ENCODE measurements at regions not wholly inside any gene's neighbourhood (a gene's known extent, or its start where the extent isn't known, plus 50 kb on each side); places are given as distances from the start of the nearest gene placed in this dataset.

DNA sequence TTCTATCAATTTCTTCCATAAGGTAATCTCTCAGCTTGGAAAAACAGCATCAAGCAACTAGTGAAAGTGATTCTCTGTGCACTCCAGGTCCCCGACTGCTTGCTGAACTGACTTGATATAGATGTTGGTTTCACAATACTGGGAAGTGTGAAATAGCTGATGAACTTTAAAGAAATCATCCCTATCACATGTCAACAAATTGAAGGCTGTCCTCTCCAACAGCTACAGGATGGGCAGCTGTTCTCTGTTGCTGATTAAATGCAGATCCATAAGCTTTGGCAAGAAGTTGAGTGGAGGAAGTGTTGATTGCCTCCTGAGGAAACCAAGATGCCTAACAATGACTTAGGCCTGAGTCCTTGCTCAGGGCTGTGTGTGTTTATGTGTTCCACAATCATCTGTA lies 130.4 kb upstream of the GDF10 start:
- DNase-seq = no peak

- no peak for DNase-seq
Measured at GRCh38 chr10:47173929-47174442, 126.0 kb upstream of the GDF10 start.

GRCh38 chr10:47175181-47176123 lies 124.5 kb upstream of the GDF10 start:
- DNase-seq = no peak

DNA sequence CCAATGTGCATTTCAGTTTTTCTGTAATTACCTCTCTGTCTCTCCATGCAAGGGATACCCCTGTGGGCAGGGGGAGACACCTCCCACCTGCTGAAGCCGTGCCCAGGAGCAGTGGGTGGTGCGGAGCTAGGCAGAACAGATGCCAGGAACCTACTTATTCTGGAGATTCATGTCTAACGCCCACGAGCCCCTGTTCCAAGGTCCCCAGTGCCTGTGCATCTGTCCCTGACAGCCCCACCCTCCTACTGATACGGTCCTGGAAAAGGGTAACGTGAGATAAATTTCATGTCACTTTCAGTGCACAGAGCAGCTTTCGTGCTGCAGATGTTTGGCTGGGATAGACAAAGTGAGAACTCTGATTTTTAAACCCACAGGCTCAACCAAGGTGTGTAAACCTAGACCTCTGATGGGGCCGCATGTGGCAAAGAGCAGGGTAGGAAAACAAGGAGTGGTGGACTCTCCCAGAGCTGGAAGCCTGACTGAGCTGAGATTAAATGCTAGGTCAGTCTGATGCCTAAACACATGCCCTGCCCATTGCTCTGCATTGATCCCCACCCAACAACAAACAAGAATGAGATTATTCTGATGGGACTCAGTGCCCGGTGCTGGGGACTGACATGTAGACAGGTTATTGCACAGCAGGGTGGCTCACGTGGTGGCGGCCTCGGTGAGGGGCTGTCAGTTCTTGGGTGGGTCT lies 123.6 kb upstream of the GDF10 start:
- no peak for DNase-seq

GRCh38 chr10:47176903-47177868 lies 122.8 kb upstream of the GDF10 start:
- DNase-seq = no peak

- no peak for DNase-seq
Measured at GRCh38 chr10:47178537-47179290, 121.3 kb upstream of the GDF10 start.

- DNase-seq = no peak
Measured at GRCh38 chr10:47179291-47179647, 120.7 kb upstream of the GDF10 start.

DNA sequence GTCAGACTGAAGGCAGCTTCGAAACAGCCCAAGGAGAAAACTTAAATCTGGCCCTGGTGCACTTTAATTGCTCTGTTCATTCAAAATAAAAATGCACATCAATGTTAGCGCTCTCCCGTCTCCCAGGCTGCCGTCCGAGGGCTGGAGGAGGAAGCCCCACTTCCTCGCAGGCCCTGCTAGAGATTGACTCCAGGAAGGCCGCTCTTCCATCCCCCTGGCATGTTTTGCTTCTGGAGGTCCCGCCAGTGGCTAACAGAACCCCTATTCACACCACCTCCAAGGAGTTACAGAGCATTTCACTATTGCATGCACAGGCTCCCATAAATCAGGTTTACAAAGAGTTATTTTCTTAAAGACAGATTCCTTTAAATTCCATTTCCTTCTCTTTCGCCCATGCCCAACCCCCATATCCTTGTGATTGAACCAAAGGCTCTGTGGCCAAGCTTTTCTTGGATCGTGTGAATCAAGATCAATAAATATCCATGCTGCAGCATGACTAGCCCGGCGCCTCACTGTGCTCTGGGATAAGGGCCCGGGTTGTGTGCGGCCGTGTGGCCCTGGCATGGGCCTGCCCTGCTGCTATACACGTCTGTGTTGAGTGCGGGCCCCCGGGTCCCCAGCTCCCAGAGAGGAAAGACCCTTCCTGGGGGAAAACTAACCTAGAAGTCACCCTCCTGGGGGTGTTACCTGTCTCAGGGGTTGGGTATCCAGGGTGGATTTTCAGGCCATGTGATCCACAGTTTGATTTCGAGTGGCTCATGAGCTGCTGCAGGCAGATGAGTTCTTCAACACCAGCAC lies 118.7 kb upstream of the GDF10 start:
- no peak for DNase-seq

GRCh38 chr10:47182934-47183703 lies 116.9 kb upstream of the GDF10 start:
- DNase-seq = no peak

GRCh38 chr10:47183704-47184041 lies 116.3 kb upstream of the GDF10 start:
- no peak for DNase-seq

DNA sequence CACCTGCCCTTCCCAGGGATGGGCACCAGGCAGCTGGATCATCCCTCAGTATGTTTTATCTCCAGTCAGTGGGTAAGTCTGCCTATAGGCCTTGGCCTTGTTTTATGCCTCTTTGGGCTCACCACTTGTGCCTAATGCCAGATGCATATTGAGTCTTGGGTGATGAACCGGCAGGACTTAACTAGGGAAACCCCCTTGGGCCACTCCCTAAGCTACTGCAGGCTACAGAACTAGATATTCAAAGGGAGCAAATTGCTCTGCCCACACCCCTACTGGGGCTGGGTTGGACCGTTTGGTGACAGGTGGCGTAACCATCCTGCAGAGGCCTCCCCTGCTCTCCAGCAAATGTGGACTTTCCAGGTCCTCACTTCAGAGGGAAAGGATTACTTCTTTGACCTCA lies 115.7 kb upstream of the GDF10 start:
- DNase-seq = no peak

DNA sequence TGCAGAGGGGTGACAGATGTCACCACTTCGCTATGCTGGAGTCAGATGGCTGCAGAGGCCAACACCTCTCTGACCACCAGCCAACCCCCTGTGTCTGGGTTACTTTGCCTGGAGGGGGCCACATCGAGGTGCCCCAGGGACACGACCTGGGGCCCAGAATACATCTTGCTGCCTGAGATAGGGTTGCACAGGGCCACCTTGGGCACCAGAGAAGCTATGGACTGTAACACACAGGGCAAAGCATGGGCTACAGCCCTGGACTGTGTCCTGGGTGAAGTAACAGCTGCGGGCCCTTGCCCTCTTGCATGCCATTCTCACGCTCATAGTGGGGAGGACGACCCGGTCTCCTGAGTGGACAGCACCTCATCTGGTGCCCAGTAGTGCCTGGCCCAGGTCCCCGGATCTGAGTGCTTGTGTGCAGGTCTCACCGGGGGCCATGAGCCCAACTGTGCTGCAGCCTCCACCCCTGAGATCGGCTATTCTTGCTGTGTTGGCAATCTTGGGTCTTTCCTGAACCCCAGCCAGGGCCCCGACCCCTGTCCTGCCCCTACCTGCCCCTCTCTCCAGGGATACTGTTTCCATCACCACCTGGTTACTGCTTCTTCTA lies 115.2 kb upstream of the GDF10 start:
- DNase-seq = no peak

DNA sequence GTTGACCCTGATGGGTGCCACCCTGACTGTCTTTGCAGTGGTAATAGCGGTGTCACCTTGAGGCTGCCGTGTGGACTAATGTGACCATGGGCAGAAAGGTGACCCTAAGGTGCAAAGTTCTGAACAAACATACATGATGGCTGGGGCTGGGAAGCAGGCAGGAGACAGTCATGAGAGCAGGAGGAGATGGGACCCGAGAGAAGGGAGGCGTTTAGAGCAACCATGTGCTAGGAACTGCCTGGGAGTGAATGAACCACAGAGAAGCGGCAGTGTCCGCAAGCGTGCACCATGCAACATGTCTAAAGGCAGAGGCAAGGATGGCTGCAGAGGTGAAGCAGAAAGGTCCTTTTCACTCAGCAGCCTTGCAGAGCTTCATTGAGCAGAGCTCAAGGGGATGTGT lies 113.1 kb upstream of the GDF10 start:
- no peak for DNase-seq

DNA sequence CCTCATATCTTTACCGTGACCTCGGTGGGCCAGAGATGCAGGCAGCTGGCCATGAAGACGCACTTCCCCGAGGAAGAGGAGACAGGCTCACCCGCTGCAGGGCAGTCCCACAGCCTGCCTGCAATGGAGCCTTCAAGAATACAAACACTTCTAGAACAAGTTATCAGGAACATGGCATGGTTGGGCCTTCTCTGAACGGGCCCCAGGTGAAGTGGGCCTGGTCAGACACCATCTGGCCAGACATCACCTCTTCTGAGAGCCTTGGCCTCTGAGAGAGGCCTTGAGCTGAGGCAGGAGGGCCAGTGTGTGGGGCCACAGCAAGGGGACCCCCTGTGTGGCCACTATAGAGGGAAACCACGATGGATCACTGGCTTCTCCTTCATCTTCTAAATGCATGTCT lies 112.4 kb upstream of the GDF10 start:
- no peak for DNase-seq

DNA sequence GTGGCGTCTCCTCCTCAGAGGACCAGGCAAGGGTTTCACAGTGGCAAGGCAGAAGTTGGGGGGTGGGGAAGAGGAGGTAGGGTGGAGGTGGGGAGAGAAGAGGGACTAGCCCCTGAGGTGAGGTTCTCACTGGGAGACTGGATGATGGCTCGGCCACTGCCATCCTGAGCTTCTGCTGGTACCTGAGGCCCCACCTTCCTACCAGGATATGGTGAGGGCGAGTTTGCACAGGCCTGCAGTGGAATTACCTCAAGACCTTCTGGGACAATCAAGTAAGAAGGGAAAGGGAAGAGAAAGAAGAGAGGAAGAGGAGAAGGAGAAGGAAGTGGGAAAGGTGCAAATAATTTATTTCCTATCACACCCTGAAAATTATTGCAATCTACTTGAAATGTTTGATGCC lies 111.8 kb upstream of the GDF10 start:
- DNase-seq = no peak

DNA sequence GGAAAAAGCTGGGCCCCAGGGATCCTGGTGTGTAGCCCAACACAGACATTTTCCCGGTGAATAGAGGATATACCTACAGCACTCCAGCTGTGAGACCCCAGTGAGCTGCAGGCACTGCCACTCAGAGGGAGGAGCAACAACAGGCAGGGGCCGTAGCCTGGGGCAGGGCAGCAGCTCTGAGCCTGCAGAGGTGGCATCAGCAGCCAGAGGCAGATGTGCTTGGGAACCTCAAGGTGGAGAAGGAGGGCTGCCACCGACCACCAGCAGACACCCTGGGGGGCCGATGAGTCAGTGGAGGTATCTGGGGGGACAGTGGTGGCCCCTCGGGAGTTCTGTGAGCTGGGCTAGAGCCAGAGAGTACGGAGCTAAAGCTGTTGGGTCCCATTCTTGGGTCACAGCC lies 110.2 kb upstream of the GDF10 start:
- no peak for DNase-seq

- DNase-seq = no peak
Measured at GRCh38 chr10:47190301-47190700, 109.7 kb upstream of the GDF10 start.

DNA sequence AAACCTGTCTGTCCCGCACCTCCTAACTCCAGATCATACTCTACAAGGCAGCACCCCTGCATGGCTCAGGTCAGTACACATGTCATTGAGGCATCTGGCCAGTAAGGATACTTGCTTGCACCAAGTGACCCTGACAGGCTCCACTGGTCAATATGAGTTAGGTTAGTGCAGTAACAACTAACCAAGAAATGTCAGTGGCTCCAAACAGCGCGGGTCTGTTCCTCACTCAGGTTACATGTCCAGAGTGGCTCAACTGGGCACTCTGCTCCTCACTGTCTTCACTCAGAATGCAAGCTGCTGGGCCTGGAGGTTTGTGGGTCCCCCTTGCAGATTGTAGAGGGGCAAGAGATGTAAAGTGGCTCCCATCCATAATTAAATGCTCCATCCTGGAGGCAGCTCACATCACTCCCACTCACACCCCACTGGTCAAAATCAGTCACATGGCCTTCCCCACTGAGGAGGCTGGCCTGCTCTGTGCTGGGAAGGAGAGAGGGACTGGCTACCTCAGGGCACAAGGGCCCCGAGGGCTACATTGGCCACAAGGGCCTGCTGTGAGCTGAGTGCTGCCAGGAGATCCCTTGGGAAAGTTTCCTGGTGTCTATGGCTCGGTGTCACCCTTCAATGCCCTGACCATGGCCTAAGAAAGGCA lies 109.1 kb upstream of the GDF10 start:
- DNase-seq = no peak

DNA sequence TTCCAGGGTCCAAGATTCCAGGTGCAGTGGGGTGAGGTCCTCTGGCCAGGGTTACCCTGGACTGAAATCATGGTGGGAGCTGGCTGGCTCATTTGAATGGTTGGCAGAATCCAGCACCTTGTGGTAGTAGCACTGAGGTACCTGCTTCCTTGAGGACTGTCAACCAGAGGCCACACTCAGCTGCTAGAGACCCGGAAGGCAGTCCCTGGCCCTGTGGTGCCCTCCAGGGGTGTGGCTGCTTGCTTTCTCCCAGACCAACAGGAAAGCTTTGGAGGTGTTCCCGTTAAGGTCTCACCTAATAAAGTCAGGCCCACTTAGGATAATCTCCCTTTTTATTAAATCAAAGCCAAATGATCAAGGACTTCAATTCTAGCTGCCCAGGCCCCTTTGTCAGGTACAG lies 107.7 kb upstream of the GDF10 start:
- DNase-seq = no peak

DNA sequence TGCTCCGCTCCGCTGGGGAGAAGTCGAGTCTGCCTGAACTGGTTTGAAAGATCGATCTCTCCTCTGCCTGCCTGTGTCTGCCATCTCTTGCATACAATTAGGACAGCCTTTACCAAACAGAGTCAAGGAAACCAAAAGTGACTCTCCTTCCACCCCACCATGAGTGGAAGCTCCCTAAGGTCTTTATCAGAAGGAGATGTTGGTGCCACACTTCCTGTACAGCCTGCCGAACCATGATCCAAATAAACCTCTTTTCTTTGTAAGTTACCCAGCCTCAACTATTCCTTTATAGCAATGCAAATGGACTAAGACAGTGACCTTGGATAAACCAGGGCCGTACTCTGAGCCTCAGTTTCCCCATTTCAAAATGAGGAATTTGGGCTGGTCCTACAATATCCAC lies 106.3 kb upstream of the GDF10 start:
- DNase-seq = no peak

Measured in CD4-positive, alpha-beta T cell treated with Interleukin-21 for 1 hour (primary cell).